Astrocyte of the spinal cord (primary cell): ENCODE measurements at regions not wholly inside any gene's neighbourhood (a gene's known extent, or its start where the extent isn't known, plus 50 kb on each side); places are given as distances from the start of the nearest gene placed in this dataset.
"Not testable (repeated sequence)": the region's sequence is repeated elsewhere in the genome, so short reads cannot be mapped to it uniquely, and the experiment has no call there.

Source experiments
- DNase-seq: peaks from one replicate; pipeline ENCODE4 v3.0.0; 2011; ENCODE audit warnings: low read depth, low spot score
- H3K4me3 ChIP-seq: 2 replicates; pipeline ENCODE4 v1.5.1; 2011; ENCODE audit warnings: low read depth, mild to moderate bottlenecking, low read length, moderate library complexity
- in situ Hi-C: cut with HindIII; loops from 2 replicates; pipeline ENCODE4 v1.10.0; 2017; ENCODE audit warnings: low sequenced_read_pairs
- TF ChIP-seq, protein P1 (sequence below): IDR thresholded peaks from 2 replicates; pipeline ENCODE4 v1.5.1; 2012; ENCODE audit warnings: low read depth, mild to moderate bottlenecking, low read length, inconsistent platforms

DNA sequence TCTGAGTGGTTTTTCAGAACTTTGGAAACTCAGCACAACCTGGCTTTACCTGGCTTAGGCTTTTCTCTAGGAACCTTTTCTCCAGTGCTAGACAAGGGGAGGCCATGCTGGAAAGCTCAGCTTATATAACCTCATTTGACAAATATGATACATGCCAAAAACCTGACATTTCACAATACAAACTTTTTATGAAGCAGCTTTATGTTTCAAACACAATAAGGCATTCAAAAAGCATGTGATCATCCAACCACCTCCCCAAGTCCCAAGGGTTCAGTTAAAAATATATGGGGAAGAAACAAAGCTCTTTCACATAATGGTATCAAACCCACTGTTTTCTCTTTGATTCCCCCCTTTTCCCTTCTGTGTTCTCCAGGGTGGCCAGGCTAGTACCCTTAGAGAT is 63.7 kb downstream of the ZC3H11B start:
- DNase-seq: no peak
- TF ChIP-seq, protein P1, sequence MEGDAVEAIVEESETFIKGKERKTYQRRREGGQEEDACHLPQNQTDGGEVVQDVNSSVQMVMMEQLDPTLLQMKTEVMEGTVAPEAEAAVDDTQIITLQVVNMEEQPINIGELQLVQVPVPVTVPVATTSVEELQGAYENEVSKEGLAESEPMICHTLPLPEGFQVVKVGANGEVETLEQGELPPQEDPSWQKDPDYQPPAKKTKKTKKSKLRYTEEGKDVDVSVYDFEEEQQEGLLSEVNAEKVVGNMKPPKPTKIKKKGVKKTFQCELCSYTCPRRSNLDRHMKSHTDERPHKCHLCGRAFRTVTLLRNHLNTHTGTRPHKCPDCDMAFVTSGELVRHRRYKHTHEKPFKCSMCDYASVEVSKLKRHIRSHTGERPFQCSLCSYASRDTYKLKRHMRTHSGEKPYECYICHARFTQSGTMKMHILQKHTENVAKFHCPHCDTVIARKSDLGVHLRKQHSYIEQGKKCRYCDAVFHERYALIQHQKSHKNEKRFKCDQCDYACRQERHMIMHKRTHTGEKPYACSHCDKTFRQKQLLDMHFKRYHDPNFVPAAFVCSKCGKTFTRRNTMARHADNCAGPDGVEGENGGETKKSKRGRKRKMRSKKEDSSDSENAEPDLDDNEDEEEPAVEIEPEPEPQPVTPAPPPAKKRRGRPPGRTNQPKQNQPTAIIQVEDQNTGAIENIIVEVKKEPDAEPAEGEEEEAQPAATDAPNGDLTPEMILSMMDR: no peak
- in situ Hi-C loops: no loop called here
- no peak overlapping the region for H3K4me3 ChIP-seq

DNA sequence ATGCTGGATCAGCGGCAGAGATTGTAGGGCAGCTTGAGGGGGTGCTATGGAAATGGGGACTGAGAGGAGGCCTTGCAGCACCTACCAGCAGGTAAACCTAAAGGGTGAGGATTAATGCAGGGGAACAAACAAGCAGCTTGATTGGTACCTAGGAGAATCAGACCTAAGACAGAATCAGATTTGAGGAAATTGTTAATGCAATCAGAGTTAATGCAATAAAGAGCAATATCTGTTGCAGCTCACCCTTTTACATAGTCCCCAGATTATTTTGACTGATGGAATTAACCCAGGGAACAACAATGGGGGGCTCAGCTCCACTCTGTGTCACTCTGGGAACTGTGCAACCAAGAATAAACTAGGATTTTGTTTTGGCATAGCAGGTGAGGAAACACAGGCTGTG is 64.5 kb downstream of the ZC3H11B start:
- H3K4me3 ChIP-seq: no peak overlapping the region
- in situ Hi-C loops: no loop called here
- TF ChIP-seq, protein P1: no peak
- DNase-seq: no peak

DNA sequence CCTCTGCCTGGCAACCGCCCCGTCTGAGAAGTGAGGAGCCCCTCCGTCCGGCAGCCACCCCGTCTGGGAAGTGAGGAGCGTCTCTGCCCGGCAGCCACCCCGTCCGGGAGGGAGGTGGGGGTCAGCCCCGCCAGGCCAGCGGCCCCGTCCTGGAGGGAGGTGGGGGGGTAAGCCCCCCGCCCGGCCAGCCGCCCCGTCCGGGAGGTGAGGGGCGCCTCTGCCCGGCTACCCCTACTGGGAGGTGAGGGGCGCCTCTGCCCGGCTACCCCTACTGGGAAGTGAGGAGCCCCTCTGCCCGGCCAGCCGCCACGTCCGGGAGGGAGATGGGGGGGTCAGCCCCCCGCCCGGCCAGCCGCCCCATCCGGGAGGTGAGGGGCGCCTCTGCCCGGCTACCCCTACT is 67.1 kb downstream of the ZC3H11B start:
- H3K4me3 ChIP-seq, DNase-seq, in situ Hi-C loops: not testable (repeated sequence)

DNA sequence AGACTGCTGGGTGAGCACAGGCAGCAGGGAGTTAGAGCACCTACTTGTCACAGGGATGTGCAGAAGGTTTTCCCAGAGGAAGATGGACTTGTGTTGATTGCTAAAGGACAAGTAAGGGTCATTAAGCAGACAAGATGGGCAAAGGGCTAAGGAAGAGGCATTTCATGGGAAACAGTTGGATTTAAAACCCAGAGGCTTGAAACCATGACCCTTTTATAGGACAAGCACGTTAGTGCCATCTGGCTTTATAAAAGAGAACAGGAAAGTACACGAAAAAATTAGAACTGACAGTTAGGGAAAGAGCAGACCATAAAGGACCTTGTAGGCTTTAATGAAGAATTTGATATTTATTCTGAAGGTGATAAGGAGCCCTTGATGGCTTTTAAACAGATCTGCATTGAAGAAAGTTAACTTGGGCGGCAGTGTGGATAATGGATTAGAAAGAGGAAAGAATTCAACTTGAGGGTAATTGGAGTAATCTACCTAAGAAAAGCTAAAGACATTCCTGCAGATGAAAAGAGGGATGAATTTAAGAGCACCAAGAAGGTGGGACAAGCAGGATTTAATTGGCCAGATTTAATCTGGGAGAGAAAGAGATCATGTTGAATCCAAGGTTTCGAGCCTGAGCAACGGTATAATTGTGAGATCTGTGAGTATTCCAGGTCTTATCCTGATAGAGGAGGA is 68.6 kb downstream of the ZC3H11B start:
- DNase-seq: peak; percentile 28
- in situ Hi-C loops: no loop called here
- TF ChIP-seq, protein P1: peak; percentile 12
- no peak overlapping the region for H3K4me3 ChIP-seq

DNA sequence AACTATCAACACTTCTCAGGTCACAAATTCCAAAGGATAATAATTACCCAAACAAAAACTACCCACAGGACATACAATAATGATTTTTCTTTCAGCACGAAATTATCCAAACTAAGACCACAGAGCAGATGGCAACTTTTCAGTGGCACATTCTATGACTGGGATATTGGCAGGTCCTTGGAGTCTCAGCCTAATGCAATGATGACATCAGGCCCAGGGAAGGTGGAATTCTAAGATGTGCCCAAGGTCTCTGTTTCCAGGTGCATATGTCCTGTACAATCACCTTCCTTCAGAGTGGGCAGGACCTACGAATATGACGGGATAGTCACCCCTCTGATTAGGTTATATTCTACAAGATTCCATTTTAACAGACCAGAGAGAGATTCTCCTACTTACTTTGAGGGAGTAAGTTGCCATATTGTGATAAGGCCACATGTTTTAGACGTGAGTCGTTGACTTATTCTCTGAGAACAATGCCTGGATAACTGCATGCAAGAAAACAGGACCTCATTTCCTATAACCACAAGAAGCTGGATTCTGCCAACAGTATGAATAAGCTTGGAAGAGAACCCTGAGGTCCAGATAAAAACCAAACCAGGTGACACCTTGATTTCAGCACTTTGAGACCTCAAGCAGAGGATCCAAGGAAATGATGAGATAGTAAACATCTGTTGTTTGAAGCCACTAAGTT is 69.9 kb downstream of the ZC3H11B start:
- TF ChIP-seq, protein P1: no peak
- H3K4me3 ChIP-seq: no peak overlapping the region
- in situ Hi-C loops: no loop called here
- DNase-seq: peak; percentile 78

DNA sequence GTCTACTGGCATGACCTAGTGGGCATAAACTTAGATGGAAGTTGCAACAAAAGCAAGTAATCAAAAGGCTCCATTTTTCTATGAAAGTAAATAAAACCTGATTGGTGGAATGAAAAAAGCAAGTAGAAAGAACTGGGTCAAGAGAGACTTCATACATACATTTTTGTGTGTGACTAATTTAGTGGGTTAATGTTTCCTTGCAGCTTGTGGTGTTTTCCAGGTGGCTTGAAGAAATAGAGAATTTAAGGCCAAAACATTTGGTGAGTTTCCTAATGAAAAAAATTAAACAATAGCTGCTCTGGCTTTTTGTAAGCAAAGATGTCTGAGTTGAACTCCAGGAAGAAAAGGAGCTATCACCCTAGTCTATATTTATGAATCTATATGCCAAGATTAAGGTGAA is 71.0 kb downstream of the ZC3H11B start:
- TF ChIP-seq, protein P1: no peak
- in situ Hi-C loops: no loop called here
- DNase-seq: no peak
- no peak overlapping the region for H3K4me3 ChIP-seq

DNA sequence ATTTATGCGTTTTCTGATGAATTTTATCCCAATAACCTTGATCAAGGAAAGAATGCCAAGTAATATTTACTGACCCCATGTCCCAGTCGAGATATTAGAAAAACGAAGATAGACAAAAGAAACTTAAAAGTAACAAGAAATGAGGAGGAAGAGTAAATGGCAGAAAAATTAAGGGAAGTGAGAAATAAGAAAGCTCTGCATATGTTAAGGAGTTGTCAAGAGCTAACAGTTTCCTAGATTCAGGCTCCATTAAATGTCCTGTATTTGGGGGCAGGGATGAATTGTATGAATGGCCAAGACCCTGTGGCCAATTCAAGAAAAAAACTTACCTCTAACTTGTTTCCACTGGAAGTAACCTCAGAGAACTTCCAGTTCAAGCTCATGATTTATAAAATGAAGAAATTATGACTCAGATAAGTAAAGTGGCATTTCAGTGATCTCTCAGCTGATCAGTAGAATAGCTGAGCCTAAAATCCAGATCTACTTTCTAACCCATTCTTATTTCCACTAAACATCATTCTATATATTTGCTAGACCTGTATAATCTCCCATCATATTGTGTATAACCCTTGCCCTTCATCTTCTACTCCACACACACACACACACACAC is 73.2 kb downstream of the ZC3H11B start:
- no peak overlapping the region for H3K4me3 ChIP-seq
- DNase-seq: no peak
- TF ChIP-seq, protein P1: no peak
- in situ Hi-C loops: no loop called here
